ENCODE measurements at regions not wholly inside any gene's neighbourhood (a gene's known extent, or its start where the extent isn't known, plus 50 kb on each side); places are given as distances from the start of the nearest gene placed in this dataset.

- TF ChIP-seq, protein P1, sequence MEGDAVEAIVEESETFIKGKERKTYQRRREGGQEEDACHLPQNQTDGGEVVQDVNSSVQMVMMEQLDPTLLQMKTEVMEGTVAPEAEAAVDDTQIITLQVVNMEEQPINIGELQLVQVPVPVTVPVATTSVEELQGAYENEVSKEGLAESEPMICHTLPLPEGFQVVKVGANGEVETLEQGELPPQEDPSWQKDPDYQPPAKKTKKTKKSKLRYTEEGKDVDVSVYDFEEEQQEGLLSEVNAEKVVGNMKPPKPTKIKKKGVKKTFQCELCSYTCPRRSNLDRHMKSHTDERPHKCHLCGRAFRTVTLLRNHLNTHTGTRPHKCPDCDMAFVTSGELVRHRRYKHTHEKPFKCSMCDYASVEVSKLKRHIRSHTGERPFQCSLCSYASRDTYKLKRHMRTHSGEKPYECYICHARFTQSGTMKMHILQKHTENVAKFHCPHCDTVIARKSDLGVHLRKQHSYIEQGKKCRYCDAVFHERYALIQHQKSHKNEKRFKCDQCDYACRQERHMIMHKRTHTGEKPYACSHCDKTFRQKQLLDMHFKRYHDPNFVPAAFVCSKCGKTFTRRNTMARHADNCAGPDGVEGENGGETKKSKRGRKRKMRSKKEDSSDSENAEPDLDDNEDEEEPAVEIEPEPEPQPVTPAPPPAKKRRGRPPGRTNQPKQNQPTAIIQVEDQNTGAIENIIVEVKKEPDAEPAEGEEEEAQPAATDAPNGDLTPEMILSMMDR (IDR thresholded peaks at IDR 0.05), result no peak
- no peak for TF ChIP-seq POLR2A (IDR thresholded peaks at IDR 0.05)
Observed at GRCh38 chr10:78879621-78880020, 189.1 kb upstream of the ZMIZ1 start.
